A673 (cell line): ENCODE measurements at regions not wholly inside any gene's neighbourhood (a gene's known extent, or its start where the extent isn't known, plus 50 kb on each side); places are given as distances from the start of the nearest gene placed in this dataset.

Source experiments
- EZH2 ChIP-seq: fragments of 200-600 bp; sonication (generic); IDR thresholded peaks from 2 replicates; pipeline ENCODE4 v1.6.1; 2017; ENCODE audit warnings: borderline replicate concordance, low read depth, mild to moderate bottlenecking, mixed read lengths, antibody characterized with exemption, low read length; ENCODE audit not compliant: poor library complexity, severe bottlenecking
- TF ChIP-seq, protein P1 (sequence below): fragments of 300-800, 200-600 bp; sonication (generic); conservative IDR thresholded peaks from 2 replicates; pipeline ENCODE4 v1.5.1; 2017; ENCODE audit warnings: low read depth, mild to moderate bottlenecking, antibody characterized with exemption, low read length, moderate library complexity, mixed read lengths

- TF ChIP-seq, protein P1, sequence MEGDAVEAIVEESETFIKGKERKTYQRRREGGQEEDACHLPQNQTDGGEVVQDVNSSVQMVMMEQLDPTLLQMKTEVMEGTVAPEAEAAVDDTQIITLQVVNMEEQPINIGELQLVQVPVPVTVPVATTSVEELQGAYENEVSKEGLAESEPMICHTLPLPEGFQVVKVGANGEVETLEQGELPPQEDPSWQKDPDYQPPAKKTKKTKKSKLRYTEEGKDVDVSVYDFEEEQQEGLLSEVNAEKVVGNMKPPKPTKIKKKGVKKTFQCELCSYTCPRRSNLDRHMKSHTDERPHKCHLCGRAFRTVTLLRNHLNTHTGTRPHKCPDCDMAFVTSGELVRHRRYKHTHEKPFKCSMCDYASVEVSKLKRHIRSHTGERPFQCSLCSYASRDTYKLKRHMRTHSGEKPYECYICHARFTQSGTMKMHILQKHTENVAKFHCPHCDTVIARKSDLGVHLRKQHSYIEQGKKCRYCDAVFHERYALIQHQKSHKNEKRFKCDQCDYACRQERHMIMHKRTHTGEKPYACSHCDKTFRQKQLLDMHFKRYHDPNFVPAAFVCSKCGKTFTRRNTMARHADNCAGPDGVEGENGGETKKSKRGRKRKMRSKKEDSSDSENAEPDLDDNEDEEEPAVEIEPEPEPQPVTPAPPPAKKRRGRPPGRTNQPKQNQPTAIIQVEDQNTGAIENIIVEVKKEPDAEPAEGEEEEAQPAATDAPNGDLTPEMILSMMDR: no peak
- no peak for TF ChIP-seq EZH2
These were observed 83.9 kb upstream of the KCNAB1 start for GRCh38 chr3:156036258-156037053.
